ENCODE measurements at regions not wholly inside any gene's neighbourhood (a gene's known extent, or its start where the extent isn't known, plus 50 kb on each side); places are given as distances from the start of the nearest gene placed in this dataset.
"Not testable (repeated sequence)": the region's sequence is repeated elsewhere in the genome, so short reads cannot be mapped to it uniquely, and the experiment has no call there.

DNA sequence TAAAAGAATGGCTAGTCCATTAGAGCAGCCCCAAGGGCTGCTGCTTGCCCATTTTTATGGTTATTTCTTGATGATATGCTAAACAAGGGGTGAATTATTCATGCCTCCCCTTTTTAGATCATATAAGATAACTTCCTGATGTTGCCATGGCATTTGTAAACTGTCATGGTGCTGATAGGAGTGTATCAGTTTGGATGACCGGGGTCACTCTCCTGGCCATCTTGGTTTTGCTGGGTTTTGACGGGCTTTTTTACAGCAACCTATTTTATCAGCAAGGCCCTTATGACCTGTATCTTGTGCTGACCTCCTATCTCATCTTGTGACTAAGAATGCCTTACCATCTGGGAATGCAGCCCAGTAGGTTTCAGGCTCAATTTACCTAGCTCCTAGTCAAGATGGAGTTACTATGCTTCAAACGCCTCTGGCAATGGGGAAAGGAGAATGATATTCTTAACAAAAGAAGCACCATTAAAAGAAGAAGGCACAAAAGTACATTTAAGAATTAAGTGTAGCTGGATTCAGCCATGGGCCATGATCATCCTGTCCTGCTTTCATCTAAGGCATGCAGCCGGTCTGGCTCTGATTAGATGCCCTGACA is 1156.0 kb downstream of the PCDH9 start:
- no peak for DNase-seq (ENCODE audit: extremely low spot score)
- TF ChIP-seq FOXA1 (IDR thresholded peaks at IDR 0.05) (no peak), ZNF384 (IDR thresholded peaks at IDR 0.05) (no peak), FOXM1 (IDR thresholded peaks at IDR 0.05; ENCODE audit: borderline replicate concordance) (no peak), L3MBTL2 (conservative IDR thresholded peaks at IDR 0.05) (no peak), ELF4 (IDR thresholded peaks at IDR 0.05) (no peak), FOXK2 (IDR thresholded peaks at IDR 0.05) (no peak), LEF1 (IDR thresholded peaks at IDR 0.05; ENCODE audit: borderline replicate concordance) (no peak), PKNOX1 (IDR thresholded peaks at IDR 0.05) (no peak), TARDBP (IDR thresholded peaks at IDR 0.05) (no peak), CTBP1 (IDR thresholded peaks at IDR 0.05; ENCODE audit: borderline replicate concordance) (no peak), NFRKB (IDR thresholded peaks at IDR 0.05) (no peak)
- ChIA-PET CTCF (interaction anchor here (1.2 kb wide), 1 partner anchor 26 kb away, joined by 5 read pairs; no protein-coding TSS in a partner anchor), POLR2A (no interaction called here)

DNA sequence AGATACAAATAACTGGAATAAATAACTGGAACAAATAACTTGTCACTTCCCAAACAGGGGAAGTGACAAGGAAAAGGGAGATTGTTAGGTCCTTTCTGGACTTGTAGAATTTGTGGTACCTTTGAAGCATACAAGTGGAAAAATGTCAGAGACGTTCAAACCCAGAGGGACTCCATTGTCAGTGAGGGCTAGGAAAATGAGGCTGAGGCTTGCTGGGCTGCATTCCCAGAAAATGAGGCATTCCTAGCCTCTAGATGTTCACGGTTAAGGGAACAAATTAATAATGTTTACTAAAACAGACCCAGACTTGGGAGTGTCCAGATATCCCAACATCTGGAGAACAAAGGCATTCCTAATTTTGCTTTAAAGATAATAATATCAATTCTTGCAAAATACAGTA is 1158.0 kb downstream of the PCDH9 start:
- DNase-seq (ENCODE audit: extremely low spot score); POLR2A ChIA-PET; CTCF ChIA-PET: not testable (repeated sequence)

GRCh38 chr13:66071608-66072007 is 1158.5 kb downstream of the PCDH9 start:
- no peak for DNase-seq (ENCODE audit: extremely low spot score)
- TF ChIP-seq ELF4 (IDR thresholded peaks at IDR 0.05) = no peak
- no peak for TF ChIP-seq FOXA1 (IDR thresholded peaks at IDR 0.05)
- no peak for TF ChIP-seq LEF1 (IDR thresholded peaks at IDR 0.05; ENCODE audit: borderline replicate concordance)
- ChIA-PET CTCF (no interaction called here), POLR2A (no interaction called here)

GRCh38 chr13:66071029-66071428 is 1159.1 kb downstream of the PCDH9 start:
- ChIA-PET CTCF (no interaction called here), POLR2A (no interaction called here)
- DNase-seq (ENCODE audit: extremely low spot score) = no peak
- TF ChIP-seq FOXA1 (IDR thresholded peaks at IDR 0.05) (no peak), SP1 (IDR thresholded peaks at IDR 0.05) (no peak), L3MBTL2 (conservative IDR thresholded peaks at IDR 0.05) (no peak), TARDBP (IDR thresholded peaks at IDR 0.05) (no peak), NFRKB (IDR thresholded peaks at IDR 0.05) (no peak), PKNOX1 (IDR thresholded peaks at IDR 0.05) (no peak), HDGF (IDR thresholded peaks at IDR 0.05; ENCODE audit: borderline replicate concordance) (no peak), ZNF384 (IDR thresholded peaks at IDR 0.05) (no peak), FOXK2 (IDR thresholded peaks at IDR 0.05) (no peak), LEF1 (IDR thresholded peaks at IDR 0.05; ENCODE audit: borderline replicate concordance) (no peak), FOXM1 (IDR thresholded peaks at IDR 0.05; ENCODE audit: borderline replicate concordance) (no peak), BHLHE40 (IDR thresholded peaks at IDR 0.05; ENCODE audit: borderline replicate concordance) (no peak), SUZ12 (IDR thresholded peaks at IDR 0.05) (no peak)

- ChIA-PET CTCF (no interaction called here), POLR2A (no interaction called here)
- DNase-seq (ENCODE audit: extremely low spot score) = no peak
- TF ChIP-seq FOXM1 (IDR thresholded peaks at IDR 0.05; ENCODE audit: borderline replicate concordance) = no peak
- no peak for TF ChIP-seq PKNOX1 (IDR thresholded peaks at IDR 0.05)
- no peak for TF ChIP-seq FOXK2 (IDR thresholded peaks at IDR 0.05)
- no peak for TF ChIP-seq L3MBTL2 (conservative IDR thresholded peaks at IDR 0.05)
- TF ChIP-seq LEF1 (IDR thresholded peaks at IDR 0.05; ENCODE audit: borderline replicate concordance) = no peak
- TF ChIP-seq ARNT (IDR thresholded peaks at IDR 0.05) = no peak
- no peak for TF ChIP-seq CTBP1 (IDR thresholded peaks at IDR 0.05; ENCODE audit: borderline replicate concordance)
- no peak for TF ChIP-seq ZNF384 (IDR thresholded peaks at IDR 0.05)
- TF ChIP-seq TARDBP (IDR thresholded peaks at IDR 0.05) = no peak
- TF ChIP-seq BHLHE40 (IDR thresholded peaks at IDR 0.05; ENCODE audit: borderline replicate concordance) = no peak
- TF ChIP-seq SUZ12 (IDR thresholded peaks at IDR 0.05) = no peak
- TF ChIP-seq FOXA1 (IDR thresholded peaks at IDR 0.05) = no peak
- no peak for TF ChIP-seq NFRKB (IDR thresholded peaks at IDR 0.05)
- no peak for TF ChIP-seq ELF4 (IDR thresholded peaks at IDR 0.05)
- TF ChIP-seq SP1 (IDR thresholded peaks at IDR 0.05) = no peak
- no peak for TF ChIP-seq HDGF (IDR thresholded peaks at IDR 0.05; ENCODE audit: borderline replicate concordance)
Observed at GRCh38 chr13:66069570-66069969, 1160.6 kb downstream of the PCDH9 start.

DNA sequence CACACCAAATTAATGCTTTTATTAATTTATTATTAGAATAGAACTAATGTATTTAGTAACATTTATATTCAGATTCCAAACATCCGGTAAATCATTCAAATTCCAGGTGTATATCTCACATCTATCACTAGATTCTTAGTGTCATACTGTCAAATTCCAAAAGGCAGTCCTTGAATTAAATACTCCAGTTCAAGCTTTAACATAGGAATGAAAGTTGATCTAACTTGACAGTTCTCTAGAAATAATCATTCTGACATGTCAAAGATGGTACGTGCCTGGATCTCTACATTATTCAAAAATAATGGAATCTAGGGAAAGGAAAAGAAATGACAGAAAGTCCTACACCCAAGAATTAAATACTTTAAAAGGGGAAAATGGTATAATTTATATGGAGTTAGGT is 1161.5 kb downstream of the PCDH9 start:
- POLR2A ChIA-PET = no interaction called here
- no peak for TF ChIP-seq HDGF (IDR thresholded peaks at IDR 0.05; ENCODE audit: borderline replicate concordance)

DNA sequence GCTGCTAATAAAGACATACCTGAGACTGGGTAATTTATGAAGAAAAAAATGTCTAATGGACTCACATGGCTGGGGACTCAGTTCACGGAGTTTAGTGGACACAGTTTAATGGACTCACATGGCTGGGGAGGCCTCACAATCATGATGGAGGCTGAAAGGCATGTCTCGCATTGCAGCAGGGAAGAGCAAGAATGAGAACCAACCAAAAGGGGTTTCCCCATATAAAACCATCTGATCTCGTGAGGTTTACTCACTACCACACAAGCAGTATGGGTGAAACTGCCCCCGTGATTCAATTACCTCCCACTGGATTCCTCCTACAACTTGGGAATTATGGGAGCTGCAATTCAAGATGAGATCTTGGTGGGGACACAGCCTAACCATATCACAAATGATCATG is 1181.2 kb downstream of the PCDH9 start:
- no peak for DNase-seq (ENCODE audit: extremely low spot score)
- POLR2A ChIA-PET = no interaction called here
- TF ChIP-seq ELF4 (IDR thresholded peaks at IDR 0.05) (no peak), CTBP1 (IDR thresholded peaks at IDR 0.05; ENCODE audit: borderline replicate concordance) (no peak), FOXA1 (IDR thresholded peaks at IDR 0.05) (no peak), TARDBP (IDR thresholded peaks at IDR 0.05) (no peak), LEF1 (IDR thresholded peaks at IDR 0.05; ENCODE audit: borderline replicate concordance) (no peak), NFRKB (IDR thresholded peaks at IDR 0.05) (no peak), BHLHE40 (IDR thresholded peaks at IDR 0.05; ENCODE audit: borderline replicate concordance) (no peak), ZNF384 (IDR thresholded peaks at IDR 0.05) (no peak), HDGF (IDR thresholded peaks at IDR 0.05; ENCODE audit: borderline replicate concordance) (no peak), L3MBTL2 (conservative IDR thresholded peaks at IDR 0.05) (no peak), FOXM1 (IDR thresholded peaks at IDR 0.05; ENCODE audit: borderline replicate concordance) (no peak), FOXK2 (IDR thresholded peaks at IDR 0.05) (no peak), PKNOX1 (IDR thresholded peaks at IDR 0.05) (no peak), ARNT (IDR thresholded peaks at IDR 0.05) (no peak), SP1 (IDR thresholded peaks at IDR 0.05) (no peak)
- CTCF ChIA-PET = no interaction called here

More for the DNA sequence above, 1161.5 kb downstream of the PCDH9 start:
- no peak for DNase-seq (ENCODE audit: extremely low spot score)
- CTCF ChIA-PET = no interaction called here

Data from HEK293T (cell line).